NT2/D1 (cell line): ENCODE measurements at regions not wholly inside any gene's neighbourhood (a gene's known extent, or its start where the extent isn't known, plus 50 kb on each side); places are given as distances from the start of the nearest gene placed in this dataset.

Experiments
- DNase-seq: peaks from one replicate; pipeline ENCODE4 v3.0.0-alpha.2; 2011; ENCODE audit warnings: low read depth, low spot score
- H3K27me3 ChIP-seq: 2 replicates; pipeline ENCODE4 v1.6.0; 2011; ENCODE audit warnings: mild to moderate bottlenecking; ENCODE audit not compliant: insufficient read length, insufficient read depth
- H3K36me3 ChIP-seq: 2 replicates; pipeline ENCODE4 v1.6.1; 2011; ENCODE audit warnings: mild to moderate bottlenecking, low read length, mixed read lengths; ENCODE audit not compliant: insufficient read depth, insufficient read length
- H3K4me1 ChIP-seq: 2 replicates; pipeline ENCODE4 v1.5.1; 2011; ENCODE audit not compliant: insufficient read depth, insufficient read length
- H3K4me3 ChIP-seq: 2 replicates; pipeline ENCODE4 v1.5.1; 2011; ENCODE audit warnings: low read depth; ENCODE audit not compliant: insufficient read length
- H3K9ac ChIP-seq: 2 replicates; pipeline ENCODE4 v1.6.0; 2011; ENCODE audit warnings: low read depth; ENCODE audit not compliant: insufficient read length
- H3K9me3 ChIP-seq: 2 replicates; pipeline ENCODE4 v1.5.1; 2011; ENCODE audit warnings: mild to moderate bottlenecking, low read length; ENCODE audit not compliant: insufficient read depth
- SUZ12 ChIP-seq: IDR thresholded peaks from 2 replicates; pipeline ENCODE4 v1.6.1; 2011; ENCODE audit not compliant: insufficient read length, insufficient read depth; ENCODE audit errors: extremely low read depth
- YY1 ChIP-seq: IDR thresholded peaks from 2 replicates; pipeline ENCODE4 v1.6.1; 2011; ENCODE audit not compliant: insufficient read length, insufficient read depth
- ZNF274 ChIP-seq: IDR thresholded peaks from 2 replicates; pipeline ENCODE4 v1.6.1; 2011; ENCODE audit warnings: mild to moderate bottlenecking, low read depth, low read length

DNA sequence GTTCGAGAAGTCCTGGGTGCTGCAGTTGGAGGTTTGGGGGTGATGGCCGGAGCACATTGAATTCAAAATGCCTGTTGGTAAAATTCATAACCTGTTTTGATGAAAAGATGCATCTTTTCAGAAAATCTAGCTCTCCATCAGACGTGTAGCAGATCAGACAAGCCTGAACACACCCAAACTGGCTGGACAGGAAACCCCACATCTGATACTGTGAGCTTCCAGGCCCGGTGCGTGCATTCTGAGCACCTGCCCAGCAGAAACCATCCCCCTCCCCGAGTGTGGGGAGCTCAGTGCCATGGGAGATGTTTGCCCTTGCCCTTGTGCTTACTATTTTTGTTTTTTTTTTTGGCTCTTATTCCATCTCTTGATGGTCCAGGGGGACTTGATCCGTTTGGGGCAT lies 417.1 kb downstream of the TCERG1L start:
- no peak for TF ChIP-seq SUZ12
- TF ChIP-seq YY1: no peak
- TF ChIP-seq ZNF274: no peak
- Histone ChIP-seq H3K9ac (no peak overlapping the region), H3K4me1 (no peaks in the 10 kb centered on the region), H3K27me3 (no peaks in the 10 kb centered on the region), H3K4me3 (no peak overlapping the region), H3K36me3 (no peaks in the 10 kb centered on the region), H3K9me3 (no peaks in the 10 kb centered on the region)
- no peak for DNase-seq

DNA sequence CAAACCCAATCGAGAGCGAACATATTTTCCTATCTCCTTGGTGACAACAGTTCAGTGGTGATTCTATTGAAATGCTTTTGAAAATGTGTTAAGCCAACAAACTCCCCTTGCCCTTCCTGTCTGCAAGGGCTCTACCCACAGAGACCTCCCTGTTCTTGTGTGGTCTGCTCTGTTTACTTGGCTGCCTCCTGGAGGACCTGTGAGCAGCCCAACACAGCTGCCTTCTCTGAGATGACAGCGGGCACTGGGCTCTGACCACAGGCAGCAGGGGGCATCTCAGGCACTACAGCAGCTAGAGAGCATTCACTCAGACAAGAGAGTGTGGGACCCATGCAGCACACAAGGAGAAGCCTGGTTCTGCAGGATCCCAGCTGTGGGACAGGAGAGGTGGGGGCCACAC lies 416.4 kb downstream of the TCERG1L start:
- H3K4me3 ChIP-seq: no peak overlapping the region
- no peaks in the 10 kb centered on the region for H3K9me3 ChIP-seq
- H3K9ac ChIP-seq: no peak overlapping the region
- no peaks in the 10 kb centered on the region for H3K36me3 ChIP-seq
- H3K27me3 ChIP-seq: no peaks in the 10 kb centered on the region
- TF ChIP-seq SUZ12 (no peak), ZNF274 (no peak), YY1 (no peak)
- H3K4me1 ChIP-seq: no peaks in the 10 kb centered on the region
- DNase-seq: no peak

DNA sequence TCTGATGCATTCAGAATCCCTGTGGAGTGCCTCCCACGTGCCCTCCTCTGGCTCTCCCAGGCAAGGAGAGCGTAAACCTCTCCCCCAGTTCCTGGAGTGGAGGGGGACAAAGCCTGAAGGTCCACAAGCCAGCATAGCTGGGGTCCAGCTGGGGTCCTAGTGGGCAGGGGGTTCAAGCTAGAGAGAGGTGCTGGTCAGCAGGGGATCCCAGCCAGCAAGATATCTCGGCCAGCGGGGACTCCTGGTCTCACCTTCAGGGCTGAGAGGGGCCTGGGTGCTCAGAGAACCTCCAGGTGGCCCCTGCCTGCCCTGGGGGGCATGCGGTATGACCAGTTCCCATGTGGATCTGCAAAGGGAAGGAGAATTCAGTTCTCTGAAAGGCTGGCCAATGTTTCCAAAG lies 413.7 kb downstream of the TCERG1L start:
- no peaks in the 10 kb centered on the region for H3K4me1 ChIP-seq
- H3K27me3 ChIP-seq: no peaks in the 10 kb centered on the region
- no peak overlapping the region for H3K4me3 ChIP-seq
- H3K36me3 ChIP-seq: no peaks in the 10 kb centered on the region
- H3K9ac ChIP-seq: no peak overlapping the region
- TF ChIP-seq ZNF274 (no peak), YY1 (no peak), SUZ12 (no peak)
- no peaks in the 10 kb centered on the region for H3K9me3 ChIP-seq
- no peak for DNase-seq

DNA sequence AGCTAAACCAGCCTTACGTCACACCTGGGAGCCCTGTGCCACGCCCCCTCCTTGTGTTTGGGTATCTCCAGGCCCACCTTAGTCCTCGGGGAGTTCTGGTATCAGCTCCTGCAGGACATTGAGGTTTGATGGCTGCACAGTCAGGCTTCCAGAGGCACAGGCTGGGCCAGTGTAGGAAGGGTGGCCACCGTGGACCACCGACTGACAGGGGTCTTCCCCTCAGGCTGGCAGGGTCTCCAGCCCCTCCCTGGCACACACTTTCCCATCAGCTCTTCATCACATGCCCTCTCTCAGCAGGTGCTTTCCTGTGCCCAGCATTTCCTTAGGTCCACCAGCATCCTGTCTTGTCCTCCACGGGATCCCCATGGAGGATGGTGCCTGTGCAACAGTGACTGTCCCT lies 413.1 kb downstream of the TCERG1L start:
- H3K27me3 ChIP-seq: no peaks in the 10 kb centered on the region
- TF ChIP-seq SUZ12 (no peak), ZNF274 (no peak), YY1 (no peak)
- no peaks in the 10 kb centered on the region for H3K36me3 ChIP-seq
- no peaks in the 10 kb centered on the region for H3K9me3 ChIP-seq
- no peak overlapping the region for H3K9ac ChIP-seq
- no peak overlapping the region for H3K4me3 ChIP-seq
- no peak for DNase-seq
- H3K4me1 ChIP-seq: no peaks in the 10 kb centered on the region

DNA sequence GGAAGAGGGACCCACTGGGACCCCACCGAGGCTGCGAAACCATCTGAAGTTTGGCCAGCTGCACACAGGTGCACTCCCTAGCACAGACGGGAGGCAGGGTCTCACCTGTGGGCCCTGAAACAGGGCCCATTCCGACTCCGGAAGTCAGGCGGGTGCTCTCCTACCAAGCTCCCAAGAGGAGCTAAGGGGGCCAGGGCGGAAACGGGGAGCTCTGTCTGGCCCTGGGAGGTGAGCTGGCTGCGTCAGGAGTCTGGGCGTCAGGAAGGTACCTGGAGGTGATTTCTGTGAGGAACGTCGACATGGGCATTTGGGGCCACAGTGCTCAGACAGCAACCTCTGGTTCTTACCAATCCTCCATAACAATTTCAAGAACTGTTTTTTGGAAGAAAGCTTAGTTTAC lies 411.7 kb downstream of the TCERG1L start:
- H3K36me3 ChIP-seq: no peaks in the 10 kb centered on the region

DNA sequence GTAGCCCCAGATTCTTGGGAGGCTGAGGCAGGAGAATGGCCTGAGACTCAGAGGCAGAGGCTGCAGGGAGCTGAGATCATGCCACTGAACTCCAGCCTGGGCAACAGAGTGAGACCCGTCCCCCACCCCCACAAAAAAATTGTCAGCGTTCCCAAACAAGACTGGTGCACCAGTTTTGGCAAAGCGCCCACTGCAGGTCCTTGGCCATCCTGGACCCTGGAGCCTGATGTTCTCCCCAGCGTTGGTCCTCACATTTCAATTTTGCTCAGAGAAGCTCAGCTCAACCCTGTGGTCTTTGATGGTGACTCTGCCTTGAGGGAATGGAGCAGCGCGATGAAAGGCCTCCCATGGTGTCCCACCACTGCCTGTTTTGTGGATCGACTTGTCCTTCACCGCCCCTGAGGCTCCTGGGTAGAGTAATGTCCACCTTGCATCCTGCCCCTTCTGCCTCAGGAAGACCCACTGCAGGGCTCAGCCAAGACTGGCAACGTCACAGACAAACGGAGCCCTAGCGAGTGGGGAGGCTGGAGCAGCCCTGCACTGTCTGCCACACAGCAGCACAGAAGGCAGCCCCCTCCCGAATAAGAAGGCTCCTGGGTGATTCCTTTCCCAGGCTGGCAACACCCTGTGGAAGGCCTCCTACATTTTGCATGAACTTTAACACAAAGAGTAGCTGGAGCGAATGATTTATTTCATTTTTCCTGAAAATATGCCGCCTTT lies 410.9 kb downstream of the TCERG1L start:
- Histone ChIP-seq H3K4me3 (no peak overlapping the region), H3K27me3 (no peaks in the 10 kb centered on the region), H3K36me3 (no peaks in the 10 kb centered on the region), H3K9ac (no peak overlapping the region), H3K9me3 (no peaks in the 10 kb centered on the region), H3K4me1 (no peaks in the 10 kb centered on the region)
- DNase-seq: no peak
- no peak for TF ChIP-seq ZNF274
- no peak for TF ChIP-seq SUZ12
- no peak for TF ChIP-seq YY1

More for the DNA sequence above, 411.7 kb downstream of the TCERG1L start:
- Histone ChIP-seq H3K4me1 (no peaks in the 10 kb centered on the region), H3K27me3 (no peaks in the 10 kb centered on the region), H3K9ac (no peak overlapping the region), H3K4me3 (no peak overlapping the region), H3K9me3 (no peaks in the 10 kb centered on the region)
- no peak for DNase-seq
- TF ChIP-seq SUZ12 (no peak), ZNF274 (no peak), YY1 (no peak)

DNA sequence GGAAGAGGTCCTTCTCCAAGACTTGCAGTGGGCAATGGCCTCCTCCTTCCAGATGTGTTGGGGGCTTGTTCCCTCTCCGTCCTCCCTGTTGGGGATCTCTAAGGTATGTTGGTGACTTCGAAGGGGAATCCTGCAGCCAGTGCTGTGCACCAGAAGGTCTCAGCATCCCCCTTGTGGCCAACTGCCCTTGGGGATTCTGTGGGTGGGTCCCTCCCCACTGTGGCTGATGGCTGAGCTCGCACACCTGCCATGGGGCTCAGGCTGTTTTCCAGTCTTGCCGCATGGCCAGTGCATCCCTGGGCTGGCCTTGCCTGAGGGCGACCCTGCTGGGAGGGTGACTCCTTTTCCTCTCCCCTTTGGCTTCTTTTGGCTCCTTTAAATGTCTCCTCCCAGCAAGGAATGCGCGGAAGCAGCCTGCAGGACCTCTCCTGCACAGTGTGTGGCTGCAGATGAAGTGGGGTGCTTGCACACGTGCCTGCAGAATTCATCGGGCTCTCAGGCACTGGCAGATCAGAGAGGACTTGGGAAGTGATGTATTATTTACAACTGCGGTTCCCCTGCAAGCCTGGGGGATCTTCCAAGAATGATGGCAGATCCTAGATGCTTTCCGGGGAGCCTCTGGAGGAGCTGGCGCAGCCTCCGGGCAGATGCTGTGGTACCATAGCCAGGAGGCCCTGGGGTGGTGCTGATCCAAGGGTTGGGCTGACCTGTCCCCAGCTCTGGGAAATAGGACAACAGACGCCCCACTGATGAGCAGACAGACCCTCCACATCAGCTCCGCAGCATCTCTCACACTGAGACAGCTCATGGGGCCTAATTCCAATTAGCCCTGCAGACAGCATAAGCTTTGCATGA lies 410.0 kb downstream of the TCERG1L start:
- TF ChIP-seq SUZ12 (no peak), ZNF274 (no peak), YY1 (no peak)
- no peaks in the 10 kb centered on the region for H3K9me3 ChIP-seq
- H3K4me1 ChIP-seq: no peaks in the 10 kb centered on the region

More for the DNA sequence above, 410.0 kb downstream of the TCERG1L start:
- no peak overlapping the region for H3K4me3 ChIP-seq
- DNase-seq: peak; percentile 1
- no peaks in the 10 kb centered on the region for H3K27me3 ChIP-seq
- no peaks in the 10 kb centered on the region for H3K36me3 ChIP-seq
- H3K9ac ChIP-seq: no peak overlapping the region
